ENCODE measurements at regions not wholly inside any gene's neighbourhood (a gene's known extent, or its start where the extent isn't known, plus 50 kb on each side); places are given as distances from the start of the nearest gene placed in this dataset.

- FAIRE-seq (no peak), ATAC-seq (no peak), DNase-seq (ENCODE audit: low read depth in 1 of 2, low spot score in 1 of 2) (no peak)
- Histone ChIP-seq H3K4me3 (no peak overlapping the region), H3K27ac (no peak overlapping the region), H3K4me1 (no peaks in the 10 kb centered on the region), H3K9me3 (no peaks in the 10 kb centered on the region), H3K4me2 (no peak overlapping the region)
- WGBS (ENCODE audit: missing lambda C conversion rate): 40% methylated on average over 1 of the region's 9 CpGs
- no peak for TF ChIP-seq TP53 (CRISPR knock-in tag; IDR thresholded peaks at IDR 0.05)
- no peak for TF ChIP-seq FOXS1 (CRISPR knock-in tag; IDR thresholded peaks at IDR 0.05)
- TF ChIP-seq HDAC2 (IDR thresholded peaks at IDR 0.05): no peak
- TF ChIP-seq FOSL2 (IDR thresholded peaks at IDR 0.05): no peak
- TF ChIP-seq FOSL2 (CRISPR knock-in tag; IDR thresholded peaks at IDR 0.05): no peak
- no peak for TF ChIP-seq ELK1 (IDR thresholded peaks at IDR 0.05; ENCODE audit: low read depth, low read length)
- TF ChIP-seq JUNB (IDR thresholded peaks at IDR 0.05): no peak
- TF ChIP-seq KDM1A (IDR thresholded peaks at IDR 0.05; ENCODE audit: low read depth): no peak
- no peak for TF ChIP-seq CHD4 (IDR thresholded peaks at IDR 0.05; ENCODE audit: borderline replicate concordance)
- no peak for TF ChIP-seq NR3C1 (IDR thresholded peaks at IDR 0.05)
- no peak for TF ChIP-seq MAZ (IDR thresholded peaks at IDR 0.05; ENCODE audit: borderline replicate concordance, low read depth, low read length)
- no peak for TF ChIP-seq REST (IDR thresholded peaks at IDR 0.05)
- no peak for TF ChIP-seq HOXB5 (CRISPR knock-in tag; IDR thresholded peaks at IDR 0.05)
- TF ChIP-seq CBX2 (IDR thresholded peaks at IDR 0.05; ENCODE audit: borderline replicate concordance, low read depth): no peak
- TF ChIP-seq EP300 (IDR thresholded peaks at IDR 0.05): no peak
- no peak for TF ChIP-seq BHLHE40 (IDR thresholded peaks at IDR 0.05; ENCODE audit: low read depth, low read length)
- TF ChIP-seq KDM5A (IDR thresholded peaks at IDR 0.05): no peak
- TF ChIP-seq ATOH8 (CRISPR knock-in tag; IDR thresholded peaks at IDR 0.05; ENCODE audit: low read depth): no peak
- TF ChIP-seq JUN (IDR thresholded peaks at IDR 0.05): no peak
- no peak for TF ChIP-seq POLR2A (IDR thresholded peaks at IDR 0.05; ENCODE audit: low read length)
- TF ChIP-seq SREBF2 (IDR thresholded peaks at IDR 0.05): no peak
- ChIA-PET CTCF (interaction anchor here (1.1 kb wide), 1 partner anchor 9 kb away, joined by 4 read pairs; no protein-coding TSS in a partner anchor), POLR2A (no interaction called here)
Measured at GRCh38 chr3:194984622-194985021, 286.3 kb downstream of the XXYLT1 start.

- H3K9me3 ChIP-seq: no peaks in the 10 kb centered on the region
- DNase-seq (ENCODE audit: low read depth in 1 of 2, low spot score in 1 of 2) (no peak), ATAC-seq (no peak; a peak in 1 of 6 replicates), FAIRE-seq (no peak)
- H3K4me2 ChIP-seq: no peak overlapping the region
- ChIA-PET POLR2A (no interaction called here), CTCF (interaction anchor here (0.6 kb wide), 1 partner anchor 83 kb away, joined by 4 read pairs; no protein-coding TSS in a partner anchor)
- 79% methylated on average over 11 of the region's 33 CpGs for WGBS (ENCODE audit: missing lambda C conversion rate)
- no peak overlapping the region for H3K27ac ChIP-seq
- TF ChIP-seq EHMT2 (IDR thresholded peaks at IDR 0.05; ENCODE audit: low read depth) (no peak), SREBF2 (IDR thresholded peaks at IDR 0.05) (no peak), ATOH8 (CRISPR knock-in tag; IDR thresholded peaks at IDR 0.05; ENCODE audit: low read depth) (no peak), RAD21 (conservative IDR thresholded peaks at IDR 0.05 in 1 of 2, IDR thresholded peaks at IDR 0.05 in 1 of 2) (no peak), NPAS2 (CRISPR knock-in tag; IDR thresholded peaks at IDR 0.05; ENCODE audit: borderline replicate concordance) (no peak), CBX2 (IDR thresholded peaks at IDR 0.05; ENCODE audit: borderline replicate concordance, low read depth) (no peak), MAFK (IDR thresholded peaks at IDR 0.05; ENCODE audit: partially characterized antibody) (no peak), KDM1A (IDR thresholded peaks at IDR 0.05; ENCODE audit: low read depth) (no peak), PBX3 (IDR thresholded peaks at IDR 0.05) (no peak), MAZ (IDR thresholded peaks at IDR 0.05; ENCODE audit: borderline replicate concordance, low read depth, low read length) (no peak), TP53 (CRISPR knock-in tag; IDR thresholded peaks at IDR 0.05) (no peak), ZSCAN20 (CRISPR knock-in tag; IDR thresholded peaks at IDR 0.05) (no peak), HMGXB4 (CRISPR knock-in tag; IDR thresholded peaks at IDR 0.05; ENCODE audit: borderline replicate concordance) (no peak), BHLHE40 (IDR thresholded peaks at IDR 0.05; ENCODE audit: low read depth, low read length) (no peak)
- H3K4me3 ChIP-seq: no peak overlapping the region
- H3K4me1 ChIP-seq: no peaks in the 10 kb centered on the region
Measured at GRCh38 chr3:194985031-194985578, 285.9 kb downstream of the XXYLT1 start.

Data from A549 (cell line).